ENCODE measurements at regions not wholly inside any gene's neighbourhood (a gene's known extent, or its start where the extent isn't known, plus 50 kb on each side); places are given as distances from the start of the nearest gene placed in this dataset.

DNA sequence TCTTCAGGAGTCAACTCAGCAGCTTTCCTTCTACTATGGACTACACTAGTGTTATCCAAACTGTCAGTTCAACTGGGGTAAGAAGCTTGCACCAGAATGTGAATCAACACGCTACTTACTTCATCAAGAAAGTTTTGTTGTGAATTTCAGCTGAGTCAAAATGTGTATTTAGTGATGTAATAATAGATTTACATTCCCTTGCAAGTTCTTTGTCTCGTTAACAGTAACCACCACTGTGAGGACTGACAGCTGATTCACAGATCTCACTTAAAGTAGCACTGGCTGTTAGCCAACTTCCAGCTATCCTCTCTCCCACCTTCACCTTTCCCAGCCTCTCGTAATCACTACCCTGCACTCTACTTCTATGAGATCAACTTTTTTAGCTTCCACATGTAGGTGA is 445.3 kb downstream of the NTRK2 start:
- TF ChIP-seq CTCF (IDR thresholded peaks at IDR 0.05; ENCODE audit: partially characterized antibody, unreplicated experiment): no peak
- DNase-seq: no peak

GRCh38 chr9:85112933-85113418 is 443.4 kb downstream of the NTRK2 start:
- H3K27ac Mint-ChIP-seq (ENCODE audit: unreplicated experiment): no peak overlapping the region
- no peaks in the 10 kb centered on the region for H3K9me3 Mint-ChIP-seq (ENCODE audit: unreplicated experiment)
- TF ChIP-seq CTCF (IDR thresholded peaks at IDR 0.05; ENCODE audit: partially characterized antibody, unreplicated experiment): no peak
- H3K36me3 Mint-ChIP-seq (ENCODE audit: unreplicated experiment): no peaks in the 10 kb centered on the region
- no peaks in the 10 kb centered on the region for H3K4me1 Mint-ChIP-seq (ENCODE audit: low read depth, unreplicated experiment)
- H3K27me3 Mint-ChIP-seq (ENCODE audit: unreplicated experiment): no peaks in the 10 kb centered on the region
- no peak overlapping the region for H3K4me3 Mint-ChIP-seq (ENCODE audit: unreplicated experiment)
- DNase-seq: no peak

More for the DNA sequence above, 445.3 kb downstream of the NTRK2 start:
- Mint-ChIP-seq H3K27me3 (ENCODE audit: unreplicated experiment) (no peaks in the 10 kb centered on the region), H3K36me3 (ENCODE audit: unreplicated experiment) (no peaks in the 10 kb centered on the region), H3K4me1 (ENCODE audit: low read depth, unreplicated experiment) (no peaks in the 10 kb centered on the region), H3K4me3 (ENCODE audit: unreplicated experiment) (no peak overlapping the region), H3K27ac (ENCODE audit: unreplicated experiment) (no peak overlapping the region), H3K9me3 (ENCODE audit: unreplicated experiment) (no peaks in the 10 kb centered on the region)

DNA sequence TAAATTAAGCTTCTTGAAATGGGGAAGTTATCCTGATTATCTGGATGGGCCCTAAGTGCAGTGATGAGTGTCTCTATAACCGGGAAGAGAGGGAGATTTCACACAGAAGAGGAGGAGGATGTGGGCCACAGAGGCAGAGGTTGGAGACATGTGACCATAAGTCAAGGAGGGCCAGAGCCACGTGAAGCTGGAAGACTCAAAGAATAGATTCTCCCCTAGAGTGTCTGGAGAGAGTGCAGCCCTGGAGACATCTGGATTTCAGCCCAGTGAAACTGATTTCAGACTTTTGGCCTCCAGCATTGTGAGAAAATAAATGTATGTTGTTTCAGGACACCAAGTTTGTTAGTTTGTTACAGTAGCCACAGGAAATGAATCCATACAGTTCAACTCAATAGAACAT is 442.9 kb downstream of the NTRK2 start:
- no peak overlapping the region for H3K4me3 Mint-ChIP-seq (ENCODE audit: unreplicated experiment)
- no peaks in the 10 kb centered on the region for H3K36me3 Mint-ChIP-seq (ENCODE audit: unreplicated experiment)
- H3K9me3 Mint-ChIP-seq (ENCODE audit: unreplicated experiment): no peaks in the 10 kb centered on the region
- no peak for TF ChIP-seq CTCF (IDR thresholded peaks at IDR 0.05; ENCODE audit: partially characterized antibody, unreplicated experiment)
- H3K27me3 Mint-ChIP-seq (ENCODE audit: unreplicated experiment): no peaks in the 10 kb centered on the region
- no peak for DNase-seq
- H3K27ac Mint-ChIP-seq (ENCODE audit: unreplicated experiment): no peak overlapping the region
- H3K4me1 Mint-ChIP-seq (ENCODE audit: low read depth, unreplicated experiment): no peaks in the 10 kb centered on the region

DNA sequence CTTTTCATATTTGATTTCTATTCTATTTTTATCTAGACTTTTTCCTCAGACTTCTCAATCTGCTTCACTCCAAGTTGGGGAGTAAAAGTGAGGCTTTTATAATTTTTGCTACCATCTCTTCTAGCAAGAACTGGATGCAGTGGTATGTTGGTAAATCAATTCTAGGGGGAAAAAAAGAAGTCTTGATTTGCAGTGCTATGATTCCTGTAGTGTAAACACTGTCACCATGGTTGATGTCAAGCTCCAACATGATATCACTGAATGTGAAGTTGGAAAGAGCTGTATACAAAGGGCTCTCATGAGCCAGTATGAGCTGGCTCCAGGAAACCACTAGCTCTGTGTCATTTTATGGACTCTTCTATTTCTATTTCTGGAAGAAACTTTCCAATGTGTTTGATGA is 439.2 kb downstream of the NTRK2 start:
- TF ChIP-seq CTCF (IDR thresholded peaks at IDR 0.05; ENCODE audit: partially characterized antibody, unreplicated experiment): no peak
- Mint-ChIP-seq H3K27me3 (ENCODE audit: unreplicated experiment) (no peaks in the 10 kb centered on the region), H3K4me1 (ENCODE audit: low read depth, unreplicated experiment) (no peaks in the 10 kb centered on the region), H3K27ac (ENCODE audit: unreplicated experiment) (no peak overlapping the region), H3K4me3 (ENCODE audit: unreplicated experiment) (no peak overlapping the region), H3K9me3 (ENCODE audit: unreplicated experiment) (no peaks in the 10 kb centered on the region), H3K36me3 (ENCODE audit: unreplicated experiment) (no peaks in the 10 kb centered on the region)
- DNase-seq: no peak

DNA sequence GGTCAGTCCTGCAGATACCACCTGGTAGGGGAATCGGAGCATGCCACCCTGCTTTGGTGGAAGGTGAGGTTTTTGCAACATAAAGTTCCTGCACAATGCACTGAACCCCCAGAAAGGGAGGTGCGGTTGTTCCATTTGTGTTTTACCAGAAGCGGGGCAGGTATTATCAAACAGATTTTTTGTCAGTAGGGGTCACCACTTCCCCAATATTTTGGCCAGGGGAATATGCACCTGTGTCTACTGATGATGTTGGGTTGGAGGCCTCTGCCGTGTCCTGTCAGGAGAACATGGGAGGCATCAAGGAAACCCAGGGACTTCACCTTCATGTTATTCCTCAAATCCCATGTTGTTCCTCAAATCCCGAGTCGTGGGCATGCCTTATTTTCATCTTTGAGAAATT is 438.7 kb downstream of the NTRK2 start:
- H3K9me3 Mint-ChIP-seq (ENCODE audit: unreplicated experiment): no peaks in the 10 kb centered on the region

More for the DNA sequence above, 438.7 kb downstream of the NTRK2 start:
- no peaks in the 10 kb centered on the region for H3K4me1 Mint-ChIP-seq (ENCODE audit: low read depth, unreplicated experiment)
- DNase-seq: no peak
- no peaks in the 10 kb centered on the region for H3K27me3 Mint-ChIP-seq (ENCODE audit: unreplicated experiment)
- H3K36me3 Mint-ChIP-seq (ENCODE audit: unreplicated experiment): no peaks in the 10 kb centered on the region
- H3K27ac Mint-ChIP-seq (ENCODE audit: unreplicated experiment): no peak overlapping the region
- no peak for TF ChIP-seq CTCF (IDR thresholded peaks at IDR 0.05; ENCODE audit: partially characterized antibody, unreplicated experiment)
- H3K4me3 Mint-ChIP-seq (ENCODE audit: unreplicated experiment): no peak overlapping the region

Data from glutamatergic neuron (in vitro differentiated cells).